Ovary (tissue), 7 donors: ENCODE measurements at regions not wholly inside any gene's neighbourhood (a gene's known extent, or its start where the extent isn't known, plus 50 kb on each side); places are given as distances from the start of the nearest gene placed in this dataset.

Source experiments
- DNase-seq, 5 donors: peaks; one replicate each; pipeline ENCODE4 v3.0.0-alpha.2; 2019 to 2020
- H3K27ac ChIP-seq, 2 donors: fragments of 200-600 bp; one replicate each; pipeline versions ENCODE4 v1.5.1 to v1.8.0; 2019 to 2022
- H3K27me3 ChIP-seq: fragments of 200-600 bp; one replicate; pipeline ENCODE4 v1.8.0; 2022
- H3K36me3 ChIP-seq: fragments of 200-600 bp; sonication (generic); one replicate; pipeline ENCODE4 v1.5.1; 2019
- H3K4me1 ChIP-seq: one replicate; pipeline ENCODE4 v1.8.1; 2013; ENCODE audit warnings: mild to moderate bottlenecking, moderate library complexity; ENCODE audit not compliant: insufficient read depth
- H3K4me3 ChIP-seq: fragments of 200-600 bp; sonication (generic); one replicate; pipeline ENCODE4 v1.5.1; 2017
- H3K9me3 ChIP-seq, 2 donors: fragments of 200-600 bp in 1 of 2; sonication (generic) in 1 of 2; one replicate each; pipeline versions ENCODE4 v1.5.1 to v1.8.1; 2013 to 2019; ENCODE audit warnings: mild to moderate bottlenecking in 1 of 2, moderate library complexity in 1 of 2
- EP300 ChIP-seq: sonication (generic); formaldehyde crosslinking; IDR thresholded peaks from one replicate; pipeline ENCODE4 v1.6.1; 2017; ENCODE audit warnings: antibody characterized with exemption
- POLR2A ChIP-seq: fragments of 450-650 bp; IDR thresholded peaks from one replicate; pipeline ENCODE4 v1.6.1; 2017; ENCODE audit warnings: antibody characterized with exemption, mild to moderate bottlenecking, moderate library complexity
- WGBS, 3 donors: extraction: QIAGEN DNeasy Blood & Tissue Kit in 1 of 3; methylation state at CpG; one replicate each; pipeline versions ENCODE4 v1.1.5 to v1.1.7; 2013 to 2017; 5-methylcytosine and 5-hydroxymethylcytosine counted together
- intact Hi-C, 4 donors: fragments of 100-400 bp; cut with DNase I; formaldehyde crosslinking; loops; one replicate each; pipeline versions ENCODE4 v1.11.0 to v1.15.1; 2022 to 2023
- TF ChIP-seq, protein P1 (sequence below), 3 donors: fragments of 450-650 bp in 2 of 3; fragments of 200-600 bp in 1 of 3; IDR thresholded peaks; one replicate each; pipeline versions ENCODE4 v1.5.1 to v1.8.0; 2016 to 2022; ENCODE audit warnings: antibody characterized with exemption in 3 of 3, mild to moderate bottlenecking in 1 of 3
- donor health status: DM: no; HTN: no; CAD: no; lungs with moderate emphysema.
- donor health status: DM: no; HTN: no; CAD: no.
- donor health status: Bipolar disorder and iron deficiency.
- donor health status: DM: no; HTN: no; CAD: no.
- donor health status: DM: yes; HTN: yes; CAD: no.

DNA sequence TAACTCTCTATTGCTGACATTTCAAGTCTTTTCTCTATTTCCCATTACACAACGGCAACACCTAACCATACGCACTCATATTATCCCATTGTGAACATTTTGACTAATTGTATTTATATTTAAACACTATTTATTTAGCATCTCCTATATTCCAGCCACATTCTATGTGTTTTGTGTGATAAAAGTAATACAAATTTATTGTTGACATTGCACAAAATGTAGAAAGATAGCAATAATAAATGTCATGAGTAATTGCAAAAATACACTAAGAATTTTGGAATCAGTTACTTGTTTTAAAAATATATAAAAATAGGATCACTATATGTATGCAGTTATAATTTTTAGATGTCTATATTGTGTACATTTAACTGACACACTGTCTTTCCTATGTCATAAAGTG, 413.0 kb upstream of the PTPRD start:
- intact Hi-C loops = loop anchor here in 1 of 4 donors (2.0 kb wide), 1 partner anchor 17 kb away; no protein-coding TSS in a partner anchor
- WGBS, 3 donors = 93 to 96% (median 93%) methylated on average over 2 of the region's 2 CpGs
- TF ChIP-seq POLR2A (no peak), EP300 (no peak)
- TF ChIP-seq, protein P1, sequence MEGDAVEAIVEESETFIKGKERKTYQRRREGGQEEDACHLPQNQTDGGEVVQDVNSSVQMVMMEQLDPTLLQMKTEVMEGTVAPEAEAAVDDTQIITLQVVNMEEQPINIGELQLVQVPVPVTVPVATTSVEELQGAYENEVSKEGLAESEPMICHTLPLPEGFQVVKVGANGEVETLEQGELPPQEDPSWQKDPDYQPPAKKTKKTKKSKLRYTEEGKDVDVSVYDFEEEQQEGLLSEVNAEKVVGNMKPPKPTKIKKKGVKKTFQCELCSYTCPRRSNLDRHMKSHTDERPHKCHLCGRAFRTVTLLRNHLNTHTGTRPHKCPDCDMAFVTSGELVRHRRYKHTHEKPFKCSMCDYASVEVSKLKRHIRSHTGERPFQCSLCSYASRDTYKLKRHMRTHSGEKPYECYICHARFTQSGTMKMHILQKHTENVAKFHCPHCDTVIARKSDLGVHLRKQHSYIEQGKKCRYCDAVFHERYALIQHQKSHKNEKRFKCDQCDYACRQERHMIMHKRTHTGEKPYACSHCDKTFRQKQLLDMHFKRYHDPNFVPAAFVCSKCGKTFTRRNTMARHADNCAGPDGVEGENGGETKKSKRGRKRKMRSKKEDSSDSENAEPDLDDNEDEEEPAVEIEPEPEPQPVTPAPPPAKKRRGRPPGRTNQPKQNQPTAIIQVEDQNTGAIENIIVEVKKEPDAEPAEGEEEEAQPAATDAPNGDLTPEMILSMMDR (IDR thresholded peaks at IDR 0.05) = no peak

GRCh38 chr9:11038366-11038765, 425.6 kb upstream of the PTPRD start:
- intact Hi-C loops = no loop called here
- 62 to 73% (median 62%) methylated on average over 7 of the region's 7 CpGs for WGBS, 3 donors
- H3K4me1 ChIP-seq = no peaks in the 10 kb centered on the region
- H3K27ac ChIP-seq = no peak overlapping the region
- no peaks in the 10 kb centered on the region for H3K9me3 ChIP-seq
- TF ChIP-seq, protein P1 (IDR thresholded peaks at IDR 0.05) = no peak
- TF ChIP-seq POLR2A (no peak), EP300 (no peak)
- H3K27me3 ChIP-seq = peaks cover 2% of the 10 kb centered on the region
- no peaks in the 10 kb centered on the region for H3K36me3 ChIP-seq
- H3K4me3 ChIP-seq = no peak overlapping the region
- DNase-seq = no peak

More for the DNA sequence above, 413.0 kb upstream of the PTPRD start:
- H3K4me3 ChIP-seq = no peak overlapping the region
- no peaks in the 10 kb centered on the region for H3K4me1 ChIP-seq
- H3K36me3 ChIP-seq = no peaks in the 10 kb centered on the region
- H3K9me3 ChIP-seq = no peaks in the 10 kb centered on the region
- DNase-seq = no peak
- no peaks in the 10 kb centered on the region for H3K27me3 ChIP-seq
- H3K27ac ChIP-seq = no peak overlapping the region

- Histone ChIP-seq H3K27ac (no peak overlapping the region), H3K27me3 (no peaks in the 10 kb centered on the region), H3K4me3 (no peak overlapping the region), H3K4me1 (no peaks in the 10 kb centered on the region), H3K36me3 (no peaks in the 10 kb centered on the region), H3K9me3 (no peaks in the 10 kb centered on the region)
- no peak for DNase-seq
- TF ChIP-seq, protein P1 (IDR thresholded peaks at IDR 0.05) = no peak
- no peak for TF ChIP-seq POLR2A
- no peak for TF ChIP-seq EP300
- intact Hi-C loops = no loop called here
- 85 to 89% (median 88%) methylated on average over 5 of the region's 5 CpGs for WGBS, 3 donors
Observed at GRCh38 chr9:11039006-11039405, 426.2 kb upstream of the PTPRD start.

- intact Hi-C loops = no loop called here
- no peaks in the 10 kb centered on the region for H3K27me3 ChIP-seq
- no peaks in the 10 kb centered on the region for H3K9me3 ChIP-seq
- H3K27ac ChIP-seq = no peak overlapping the region
- 47 to 60% (median 60%) methylated on average over 2 of the region's 2 CpGs for WGBS, 3 donors
- TF ChIP-seq, protein P1 (IDR thresholded peaks at IDR 0.05) = no peak
- TF ChIP-seq POLR2A = no peak
- TF ChIP-seq EP300 = no peak
- no peak for DNase-seq
- no peak overlapping the region for H3K4me3 ChIP-seq
- H3K36me3 ChIP-seq = no peaks in the 10 kb centered on the region
- no peaks in the 10 kb centered on the region for H3K4me1 ChIP-seq
Observed at GRCh38 chr9:11045589-11045988, 432.8 kb upstream of the PTPRD start.

GRCh38 chr9:11063263-11063662, 450.5 kb upstream of the PTPRD start:
- Histone ChIP-seq H3K9me3 (no peaks in the 10 kb centered on the region), H3K27me3 (no peaks in the 10 kb centered on the region), H3K4me3 (no peak overlapping the region), H3K27ac (no peak overlapping the region), H3K36me3 (no peaks in the 10 kb centered on the region), H3K4me1 (no peaks in the 10 kb centered on the region)
- TF ChIP-seq, protein P1 (IDR thresholded peaks at IDR 0.05) = no peak
- no peak for TF ChIP-seq POLR2A
- no peak for TF ChIP-seq EP300
- intact Hi-C loops = no loop called here
- DNase-seq = no peak
